Spleen (tissue), 11 donors: ENCODE measurements at regions not wholly inside any gene's neighbourhood (a gene's known extent, or its start where the extent isn't known, plus 50 kb on each side); places are given as distances from the start of the nearest gene placed in this dataset.

Experiments
- DNase-seq: peaks from one replicate; pipeline ENCODE4 v3.0.0-alpha.2; 2020
- H3K27ac ChIP-seq, 8 donors: fragments of 200-600 bp; sonication (generic) in 7 of 8; 1 replicate in 4 of 8; 2 replicates in 4 of 8; pipeline versions ENCODE4 v1.5.0 to v1.8.0; 2016 to 2021; ENCODE audit warnings: inconsistent platforms in 4 of 8, mild to moderate bottlenecking in 4 of 8, moderate library complexity in 1 of 8
- H3K27me3 ChIP-seq, 7 donors: fragments of 200-600 bp; sonication (generic) in 6 of 7; replicated peaks in 1 of 7; 1 replicate in 4 of 7; 2 replicates in 3 of 7; pipeline versions ENCODE4 v1.5.0 to v1.8.0; 2016 to 2021; ENCODE audit warnings: inconsistent platforms in 3 of 7, mild to moderate bottlenecking in 1 of 7
- H3K36me3 ChIP-seq, 6 donors: fragments of 200-600 bp; sonication (generic) in 5 of 6; 1 replicate in 4 of 6; 2 replicates in 2 of 6; pipeline versions ENCODE4 v1.5.0 to v1.8.0; 2016 to 2021; ENCODE audit warnings: inconsistent platforms in 2 of 6
- H3K4me1 ChIP-seq, 6 donors: fragments of 200-600 bp; sonication (generic) in 5 of 6; 1 replicate in 3 of 6; 2 replicates in 3 of 6; pipeline versions ENCODE4 v1.5.0 to v1.8.0; 2016 to 2021; ENCODE audit warnings: inconsistent platforms in 3 of 6
- H3K4me3 ChIP-seq, 8 donors: fragments of 200-600 bp; sonication (generic) in 7 of 8; 1 replicate in 4 of 8; 2 replicates in 4 of 8; pipeline versions ENCODE4 v1.5.0 to v1.8.0; 2016 to 2021; ENCODE audit warnings: inconsistent platforms in 4 of 8, mild to moderate bottlenecking in 4 of 8, moderate library complexity in 2 of 8
- H3K9me3 ChIP-seq, 8 donors: fragments of 200-600 bp; sonication (generic) in 7 of 8; 1 replicate in 4 of 8; 2 replicates in 4 of 8; pipeline versions ENCODE4 v1.5.0 to v1.8.0; 2016 to 2021; ENCODE audit warnings: inconsistent platforms in 4 of 8
- CTCF ChIP-seq, 11 experiments: fragments of 200-600 bp in 7 of 11; fragments of 450-650 bp in 4 of 11; sonication (generic) in 4 of 11; IDR thresholded peaks in 8 of 11; conservative IDR thresholded peaks in 3 of 11; 1 replicate in 7 of 11; 2 replicates in 4 of 11; pipeline versions ENCODE4 v1.4.0 to v1.8.0; 2016 to 2021; ENCODE audit warnings: antibody characterized with exemption in 11 of 11, inconsistent platforms in 4 of 11, mild to moderate bottlenecking in 1 of 11
- POLR2A ChIP-seq, 3 donors: fragments of 450-650 bp; IDR thresholded peaks; one replicate each; pipeline ENCODE4 v1.5.1; 2017; ENCODE audit warnings: antibody characterized with exemption in 3 of 3, mild to moderate bottlenecking in 1 of 3
- POLR2AphosphoS5 ChIP-seq, 3 donors: sonication (generic); formaldehyde crosslinking; IDR thresholded peaks; one replicate each; pipeline ENCODE4 v1.5.1; 2017; ENCODE audit warnings: antibody characterized with exemption in 3 of 3
- WGBS, 5 donors: extraction: QIAGEN DNeasy Blood & Tissue Kit in 3 of 5; methylation state at CpG; one replicate each; pipeline versions ENCODE4 v1.1.5 to v1.1.7; 2013 to 2018; 5-methylcytosine and 5-hydroxymethylcytosine counted together
- intact Hi-C: fragments of 100-400 bp; cut with DNase I; formaldehyde crosslinking; loops from one replicate; pipeline ENCODE4 v1.15.0; 2023; ENCODE audit warnings: low total_unique reads
- donor health status: healthy with polysubstance abuse.
- donor health status: DM: no; HTN: no; CAD: no; lungs with moderate emphysema.
- donor health status: DM: no; HTN: no; CAD: no.
- donor health status: Bipolar disorder and iron deficiency.
- donor health status: healthy.
- donor health status: DM: no; HTN: no; CAD: no.
- donor health status: DM: yes; HTN: yes; CAD: no.

DNA sequence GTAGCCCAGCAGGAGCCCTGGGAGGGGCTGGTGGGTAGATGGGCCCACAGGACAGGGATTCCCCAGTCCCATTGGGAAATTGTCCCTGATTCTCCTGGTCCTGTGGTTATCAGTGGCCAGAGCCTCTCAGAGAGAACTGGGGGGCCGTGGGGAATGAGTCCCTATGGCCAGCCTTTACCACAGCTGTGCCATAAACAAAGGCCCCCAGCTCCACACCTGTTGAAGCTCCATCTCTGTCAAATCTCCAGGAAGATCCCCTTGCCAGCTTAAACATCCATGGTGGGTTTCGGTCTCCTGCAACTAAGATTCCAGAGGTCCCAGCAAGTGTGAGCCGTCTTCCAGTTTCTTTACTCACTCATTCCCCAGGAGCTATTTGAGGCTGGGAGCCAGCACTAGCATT is 897.1 kb downstream of the LRRTM4 start:
- Histone ChIP-seq H3K4me3 (no peak overlapping the region), H3K36me3 (no peaks in the 10 kb centered on the region), H3K4me1 (no peaks in the 10 kb centered on the region), H3K27me3 (no peaks in the 10 kb centered on the region), H3K9me3 (peaks cover 0 to 3% (median 0%) of the 10 kb centered on the region in 8 donors), H3K27ac (no peak overlapping the region)
- TF ChIP-seq POLR2A (IDR thresholded peaks at IDR 0.05), result no peak
- no peak for TF ChIP-seq CTCF (IDR thresholded peaks at IDR 0.05 in 8 of 11, conservative IDR thresholded peaks at IDR 0.05 in 3 of 11)
- TF ChIP-seq POLR2AphosphoS5 (IDR thresholded peaks at IDR 0.05), result no peak
- 69 to 84% (median 77%) methylated on average over 3 of the region's 3 CpGs for WGBS, 5 donors
- intact Hi-C loops, result no loop called here
- DNase-seq, result peak; percentile 33

GRCh38 chr2:76613330-76613729 is 902.6 kb upstream of the GCFC2 start:
- DNase-seq, result no peak
- Histone ChIP-seq H3K4me1 (no peaks in the 10 kb centered on the region), H3K9me3 (no peaks in the 10 kb centered on the region), H3K36me3 (no peaks in the 10 kb centered on the region), H3K27ac (no peak overlapping the region), H3K27me3 (no peaks in the 10 kb centered on the region), H3K4me3 (no peak overlapping the region)
- intact Hi-C loops, result no loop called here
- no peak for TF ChIP-seq POLR2AphosphoS5 (IDR thresholded peaks at IDR 0.05)
- no peak for TF ChIP-seq POLR2A (IDR thresholded peaks at IDR 0.05)
- TF ChIP-seq CTCF (IDR thresholded peaks at IDR 0.05 in 8 of 11, conservative IDR thresholded peaks at IDR 0.05 in 3 of 11), result no peak

- Histone ChIP-seq H3K27ac (no peak overlapping the region), H3K4me1 (no peaks in the 10 kb centered on the region), H3K9me3 (no peaks in the 10 kb centered on the region), H3K27me3 (no peaks in the 10 kb centered on the region), H3K4me3 (no peak overlapping the region), H3K36me3 (no peaks in the 10 kb centered on the region)
- 59 to 72% (median 65%) methylated on average over 2 of the region's 2 CpGs for WGBS, 5 donors
- no peak for DNase-seq
- TF ChIP-seq CTCF (IDR thresholded peaks at IDR 0.05 in 8 of 11, conservative IDR thresholded peaks at IDR 0.05 in 3 of 11) (no peak), POLR2AphosphoS5 (IDR thresholded peaks at IDR 0.05) (no peak), POLR2A (IDR thresholded peaks at IDR 0.05) (no peak)
- intact Hi-C loops, result no loop called here
These were observed 902.0 kb upstream of the GCFC2 start for GRCh38 chr2:76612764-76613163.

DNA sequence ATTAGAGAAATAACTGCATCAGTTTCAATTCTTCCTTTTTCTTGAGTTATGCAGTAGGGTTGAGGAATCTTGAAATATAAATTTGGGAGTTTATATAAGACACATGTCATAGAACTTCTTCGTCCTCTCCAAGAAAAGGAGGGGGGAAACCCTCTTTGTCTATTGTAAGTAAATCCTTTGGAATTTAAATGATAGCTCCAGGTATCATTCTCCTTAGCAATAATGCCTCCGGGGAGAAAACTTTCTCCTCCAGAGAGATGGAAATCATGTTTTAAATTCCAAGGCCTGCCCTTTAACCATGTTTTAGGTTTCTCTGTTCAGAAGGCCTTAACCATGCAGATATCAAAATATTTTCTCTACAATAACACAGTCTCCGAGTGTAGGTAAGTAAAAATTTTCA is 899.7 kb upstream of the GCFC2 start:
- intact Hi-C loops, result no loop called here
- DNase-seq, result no peak

More for the DNA sequence above, 899.7 kb upstream of the GCFC2 start:
- H3K4me1 ChIP-seq, result no peaks in the 10 kb centered on the region
- H3K4me3 ChIP-seq, result no peak overlapping the region
- no peaks in the 10 kb centered on the region for H3K36me3 ChIP-seq
- H3K27me3 ChIP-seq, result no peaks in the 10 kb centered on the region
- 76 to 85% (median 79%) methylated on average over 3 of the region's 3 CpGs for WGBS, 5 donors
- TF ChIP-seq CTCF (IDR thresholded peaks at IDR 0.05 in 8 of 11, conservative IDR thresholded peaks at IDR 0.05 in 3 of 11), result no peak
- no peak for TF ChIP-seq POLR2A (IDR thresholded peaks at IDR 0.05)
- no peak for TF ChIP-seq POLR2AphosphoS5 (IDR thresholded peaks at IDR 0.05)
- H3K27ac ChIP-seq, result no peak overlapping the region
- no peaks in the 10 kb centered on the region for H3K9me3 ChIP-seq
